ENCODE measurements at regions not wholly inside any gene's neighbourhood (a gene's known extent, or its start where the extent isn't known, plus 50 kb on each side); places are given as distances from the start of the nearest gene placed in this dataset.

DNA sequence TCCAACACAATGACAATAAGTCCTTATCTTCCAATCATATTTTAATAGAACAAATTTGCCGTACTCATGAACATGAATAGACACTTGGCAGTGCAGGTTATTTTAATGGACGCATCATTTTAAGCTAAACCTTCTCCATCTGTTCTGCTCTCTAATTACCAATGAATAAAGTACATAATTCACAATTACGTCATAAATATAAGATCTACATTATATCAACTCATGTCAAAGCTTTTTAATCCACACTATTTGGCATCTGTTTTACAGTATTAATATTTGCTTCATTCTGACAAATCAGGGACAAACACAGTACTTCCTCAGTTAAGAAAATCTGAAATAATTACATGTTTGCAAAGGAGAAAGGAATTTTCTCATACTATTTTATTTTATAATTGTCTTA lies 344.1 kb upstream of the DMAC1 start:
- Histone ChIP-seq H3K9ac (ENCODE audit: insufficient read length) (no peak overlapping the region), H3K4me3 (no peak overlapping the region), H3K36me3 (ENCODE audit: insufficient read depth, low read length) (no peaks in the 10 kb centered on the region), H3K9me3 (ENCODE audit: low read depth, low read length) (no peaks in the 10 kb centered on the region), H3K27ac (no peak overlapping the region)
- no peak for TF ChIP-seq FOXP2 (optimal IDR thresholded peaks at IDR 0.05; ENCODE audit: control extremely low read depth, extremely low read length, insufficient read depth)
- no peak for TF ChIP-seq POLR2AphosphoS5 (IDR thresholded peaks at IDR 0.05; ENCODE audit: borderline replicate concordance, low read depth, low read length)
- no peak for TF ChIP-seq EZH2 (IDR thresholded peaks at IDR 0.05)
- DNase-seq (ENCODE audit: low read depth, low spot score), result no peak

DNA sequence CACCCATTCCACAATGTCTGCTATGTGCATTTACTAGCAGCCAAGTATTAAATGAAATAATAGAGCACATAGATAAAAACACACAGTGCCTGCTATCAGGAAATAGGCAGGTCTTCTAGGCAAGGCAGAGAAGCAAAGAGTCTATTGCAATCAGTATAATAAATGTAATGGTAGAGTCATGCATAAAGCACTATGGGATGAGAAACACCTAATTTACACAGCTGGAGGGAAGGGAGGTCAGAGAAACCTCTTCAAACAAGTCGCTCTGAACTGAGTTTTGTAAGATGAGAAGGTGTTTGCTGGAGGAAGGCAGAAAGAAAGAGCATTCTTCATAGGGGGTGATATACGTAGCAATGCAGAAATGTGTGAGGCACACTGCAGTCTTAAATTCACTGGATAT lies 341.0 kb upstream of the DMAC1 start:
- H3K36me3 ChIP-seq (ENCODE audit: insufficient read depth, low read length), result no peaks in the 10 kb centered on the region
- no peak overlapping the region for H3K9ac ChIP-seq (ENCODE audit: insufficient read length)
- H3K9me3 ChIP-seq (ENCODE audit: low read depth, low read length), result no peaks in the 10 kb centered on the region
- no peak for TF ChIP-seq POLR2AphosphoS5 (IDR thresholded peaks at IDR 0.05; ENCODE audit: borderline replicate concordance, low read depth, low read length)
- no peak for TF ChIP-seq FOXP2 (optimal IDR thresholded peaks at IDR 0.05; ENCODE audit: control extremely low read depth, extremely low read length, insufficient read depth)
- no peak for TF ChIP-seq EZH2 (IDR thresholded peaks at IDR 0.05)
- no peak overlapping the region for H3K27ac ChIP-seq
- H3K4me3 ChIP-seq, result no peak overlapping the region
- DNase-seq (ENCODE audit: low read depth, low spot score), result no peak

- no peak for TF ChIP-seq POLR2AphosphoS5 (IDR thresholded peaks at IDR 0.05; ENCODE audit: borderline replicate concordance, low read depth, low read length)
- TF ChIP-seq EZH2 (IDR thresholded peaks at IDR 0.05), result no peak
- no peak for TF ChIP-seq FOXP2 (optimal IDR thresholded peaks at IDR 0.05; ENCODE audit: control extremely low read depth, extremely low read length, insufficient read depth)
- H3K9ac ChIP-seq (ENCODE audit: insufficient read length), result no peak overlapping the region
- H3K9me3 ChIP-seq (ENCODE audit: low read depth, low read length), result no peaks in the 10 kb centered on the region
- H3K27ac ChIP-seq, result no peak overlapping the region
- H3K4me3 ChIP-seq, result no peak overlapping the region
- DNase-seq (ENCODE audit: low read depth, low spot score), result no peak
- no peaks in the 10 kb centered on the region for H3K36me3 ChIP-seq (ENCODE audit: insufficient read depth, low read length)
These were observed 340.2 kb upstream of the DMAC1 start for GRCh38 chr9:8139756-8140155.

DNA sequence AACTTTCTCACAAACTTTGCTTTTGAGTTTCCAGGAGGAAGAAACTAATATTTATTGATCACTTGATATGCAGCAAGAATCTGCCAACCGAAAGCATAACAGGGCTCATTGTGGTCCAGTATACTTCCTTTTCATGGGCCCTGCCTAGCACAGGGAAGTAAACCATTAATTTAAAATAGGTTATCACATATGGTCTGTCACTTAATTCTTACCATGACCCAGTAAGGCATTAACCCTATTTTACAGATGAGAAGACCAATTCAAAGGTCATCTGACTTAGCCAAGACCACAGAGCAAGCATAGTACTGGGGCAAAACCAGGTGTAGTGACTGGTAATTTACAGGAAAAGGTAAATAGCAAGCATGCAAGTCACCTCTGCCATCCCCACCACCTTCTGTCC lies 336.9 kb upstream of the DMAC1 start:
- H3K36me3 ChIP-seq (ENCODE audit: insufficient read depth, low read length), result no peaks in the 10 kb centered on the region
- H3K9ac ChIP-seq (ENCODE audit: insufficient read length), result no peak overlapping the region
- H3K9me3 ChIP-seq (ENCODE audit: low read depth, low read length), result no peaks in the 10 kb centered on the region
- TF ChIP-seq EZH2 (IDR thresholded peaks at IDR 0.05) (no peak), POLR2AphosphoS5 (IDR thresholded peaks at IDR 0.05; ENCODE audit: borderline replicate concordance, low read depth, low read length) (no peak), FOXP2 (optimal IDR thresholded peaks at IDR 0.05; ENCODE audit: control extremely low read depth, extremely low read length, insufficient read depth) (no peak)
- H3K4me3 ChIP-seq, result no peak overlapping the region
- DNase-seq (ENCODE audit: low read depth, low spot score), result no peak
- no peak overlapping the region for H3K27ac ChIP-seq

- H3K9me3 ChIP-seq (ENCODE audit: low read depth, low read length), result no peaks in the 10 kb centered on the region
- no peak overlapping the region for H3K9ac ChIP-seq (ENCODE audit: insufficient read length)
- TF ChIP-seq FOXP2 (optimal IDR thresholded peaks at IDR 0.05; ENCODE audit: control extremely low read depth, extremely low read length, insufficient read depth) (no peak), POLR2AphosphoS5 (IDR thresholded peaks at IDR 0.05; ENCODE audit: borderline replicate concordance, low read depth, low read length) (no peak), EZH2 (IDR thresholded peaks at IDR 0.05) (no peak)
- H3K27ac ChIP-seq, result no peak overlapping the region
- H3K36me3 ChIP-seq (ENCODE audit: insufficient read depth, low read length), result no peaks in the 10 kb centered on the region
- DNase-seq (ENCODE audit: low read depth, low spot score), result no peak
- H3K4me3 ChIP-seq, result no peak overlapping the region
These were observed 335.1 kb upstream of the DMAC1 start for GRCh38 chr9:8134635-8135034.

DNA sequence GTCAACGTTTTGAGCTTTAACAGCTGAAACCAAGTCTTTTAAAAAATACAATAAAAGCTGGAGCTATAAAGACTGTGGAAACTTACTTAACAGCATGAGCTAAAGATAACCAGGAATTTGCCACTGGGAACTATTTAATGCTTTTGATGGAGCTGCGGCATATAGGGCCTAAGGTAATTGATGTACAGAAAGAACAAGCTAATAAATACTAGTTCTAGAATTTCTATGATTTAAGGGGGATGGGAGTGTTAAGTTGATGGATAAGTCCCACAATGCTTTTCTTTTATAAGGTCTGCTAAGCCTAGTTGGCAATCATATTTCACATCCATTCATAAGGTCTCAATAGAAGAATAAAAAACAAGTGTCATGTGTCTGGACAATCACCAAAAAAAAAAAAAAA lies 334.0 kb upstream of the DMAC1 start:
- no peaks in the 10 kb centered on the region for H3K9me3 ChIP-seq (ENCODE audit: low read depth, low read length)
- H3K27ac ChIP-seq, result no peak overlapping the region
- no peaks in the 10 kb centered on the region for H3K36me3 ChIP-seq (ENCODE audit: insufficient read depth, low read length)
- H3K9ac ChIP-seq (ENCODE audit: insufficient read length), result no peak overlapping the region
- no peak overlapping the region for H3K4me3 ChIP-seq
- no peak for DNase-seq (ENCODE audit: low read depth, low spot score)
- TF ChIP-seq FOXP2 (optimal IDR thresholded peaks at IDR 0.05; ENCODE audit: control extremely low read depth, extremely low read length, insufficient read depth), result no peak
- TF ChIP-seq EZH2 (IDR thresholded peaks at IDR 0.05), result no peak
- no peak for TF ChIP-seq POLR2AphosphoS5 (IDR thresholded peaks at IDR 0.05; ENCODE audit: borderline replicate concordance, low read depth, low read length)

DNA sequence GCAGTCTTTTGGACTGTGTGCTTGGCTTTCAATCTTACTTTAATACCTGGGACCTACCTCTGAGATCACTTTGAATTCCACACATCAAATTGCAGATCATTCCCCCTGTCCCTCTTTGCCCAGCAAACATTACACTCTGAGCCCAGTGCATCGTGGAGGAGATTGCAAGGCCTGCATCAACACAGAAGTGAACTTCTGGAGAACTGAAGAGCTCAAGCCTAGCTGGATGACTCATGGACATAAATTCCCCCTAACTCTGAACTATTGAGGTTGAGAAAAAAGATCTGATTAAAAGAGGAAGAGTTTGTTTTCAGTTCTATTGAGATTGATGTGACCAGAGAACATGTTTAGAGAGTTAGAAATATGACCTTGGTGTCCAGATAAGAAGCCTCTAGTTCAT lies 316.0 kb upstream of the DMAC1 start:
- Histone ChIP-seq H3K4me3 (no peak overlapping the region), H3K27ac (no peak overlapping the region), H3K36me3 (ENCODE audit: insufficient read depth, low read length) (no peaks in the 10 kb centered on the region), H3K9ac (ENCODE audit: insufficient read length) (no peak overlapping the region), H3K9me3 (ENCODE audit: low read depth, low read length) (no peaks in the 10 kb centered on the region)
- DNase-seq (ENCODE audit: low read depth, low spot score), result no peak
- no peak for TF ChIP-seq POLR2AphosphoS5 (IDR thresholded peaks at IDR 0.05; ENCODE audit: borderline replicate concordance, low read depth, low read length)
- TF ChIP-seq EZH2 (IDR thresholded peaks at IDR 0.05), result no peak
- TF ChIP-seq FOXP2 (optimal IDR thresholded peaks at IDR 0.05; ENCODE audit: control extremely low read depth, extremely low read length, insufficient read depth), result no peak

GRCh38 chr9:8114826-8115225 lies 315.2 kb upstream of the DMAC1 start:
- TF ChIP-seq EZH2 (IDR thresholded peaks at IDR 0.05) (no peak), FOXP2 (optimal IDR thresholded peaks at IDR 0.05; ENCODE audit: control extremely low read depth, extremely low read length, insufficient read depth) (no peak), POLR2AphosphoS5 (IDR thresholded peaks at IDR 0.05; ENCODE audit: borderline replicate concordance, low read depth, low read length) (no peak)
- no peaks in the 10 kb centered on the region for H3K9me3 ChIP-seq (ENCODE audit: low read depth, low read length)
- DNase-seq (ENCODE audit: low read depth, low spot score), result no peak
- H3K9ac ChIP-seq (ENCODE audit: insufficient read length), result no peak overlapping the region
- no peaks in the 10 kb centered on the region for H3K36me3 ChIP-seq (ENCODE audit: insufficient read depth, low read length)
- no peak overlapping the region for H3K4me3 ChIP-seq
- no peak overlapping the region for H3K27ac ChIP-seq

DNA sequence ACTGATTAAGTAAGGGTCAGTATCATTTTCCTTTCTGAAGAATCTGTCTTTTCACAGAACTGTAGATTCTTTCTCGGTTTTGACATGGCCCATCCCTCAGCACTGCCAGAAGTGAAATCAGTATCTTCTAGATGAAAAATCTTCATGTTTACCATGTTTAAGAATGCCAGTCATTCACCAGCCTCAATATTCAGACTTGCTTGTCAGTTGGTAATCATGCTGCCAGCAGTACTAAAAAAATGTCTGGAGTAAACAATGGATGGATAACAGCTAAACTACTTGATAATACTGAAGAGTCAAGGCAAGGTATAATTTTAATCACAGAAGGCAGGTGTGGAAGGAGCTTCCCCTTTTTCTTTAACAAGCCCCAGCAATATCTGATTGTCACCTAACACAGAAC lies 306.8 kb upstream of the DMAC1 start:
- no peak overlapping the region for H3K27ac ChIP-seq
- H3K9me3 ChIP-seq (ENCODE audit: low read depth, low read length), result no peaks in the 10 kb centered on the region
- H3K36me3 ChIP-seq (ENCODE audit: insufficient read depth, low read length), result no peaks in the 10 kb centered on the region
- H3K4me3 ChIP-seq, result no peak overlapping the region
- TF ChIP-seq EZH2 (IDR thresholded peaks at IDR 0.05) (no peak), POLR2AphosphoS5 (IDR thresholded peaks at IDR 0.05; ENCODE audit: borderline replicate concordance, low read depth, low read length) (no peak), FOXP2 (optimal IDR thresholded peaks at IDR 0.05; ENCODE audit: control extremely low read depth, extremely low read length, insufficient read depth) (no peak)
- H3K9ac ChIP-seq (ENCODE audit: insufficient read length), result no peak overlapping the region
- no peak for DNase-seq (ENCODE audit: low read depth, low spot score)
